LNCAP (cell line): ENCODE measurements at regions not wholly inside any gene's neighbourhood (a gene's known extent, or its start where the extent isn't known, plus 50 kb on each side); places are given as distances from the start of the nearest gene placed in this dataset.

ENCODE experiments used
- TF ChIP-seq, protein P1 (sequence below): fragments of 450-650 bp; IDR thresholded peaks from 2 replicates; pipeline ENCODE4 v1.5.1; 2017; ENCODE audit warnings: mild to moderate bottlenecking

GRCh38 chr14:56963381-56963780 lies 153.1 kb upstream of the OTX2 start:
- TF ChIP-seq, protein P1, sequence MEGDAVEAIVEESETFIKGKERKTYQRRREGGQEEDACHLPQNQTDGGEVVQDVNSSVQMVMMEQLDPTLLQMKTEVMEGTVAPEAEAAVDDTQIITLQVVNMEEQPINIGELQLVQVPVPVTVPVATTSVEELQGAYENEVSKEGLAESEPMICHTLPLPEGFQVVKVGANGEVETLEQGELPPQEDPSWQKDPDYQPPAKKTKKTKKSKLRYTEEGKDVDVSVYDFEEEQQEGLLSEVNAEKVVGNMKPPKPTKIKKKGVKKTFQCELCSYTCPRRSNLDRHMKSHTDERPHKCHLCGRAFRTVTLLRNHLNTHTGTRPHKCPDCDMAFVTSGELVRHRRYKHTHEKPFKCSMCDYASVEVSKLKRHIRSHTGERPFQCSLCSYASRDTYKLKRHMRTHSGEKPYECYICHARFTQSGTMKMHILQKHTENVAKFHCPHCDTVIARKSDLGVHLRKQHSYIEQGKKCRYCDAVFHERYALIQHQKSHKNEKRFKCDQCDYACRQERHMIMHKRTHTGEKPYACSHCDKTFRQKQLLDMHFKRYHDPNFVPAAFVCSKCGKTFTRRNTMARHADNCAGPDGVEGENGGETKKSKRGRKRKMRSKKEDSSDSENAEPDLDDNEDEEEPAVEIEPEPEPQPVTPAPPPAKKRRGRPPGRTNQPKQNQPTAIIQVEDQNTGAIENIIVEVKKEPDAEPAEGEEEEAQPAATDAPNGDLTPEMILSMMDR: no peak

DNA sequence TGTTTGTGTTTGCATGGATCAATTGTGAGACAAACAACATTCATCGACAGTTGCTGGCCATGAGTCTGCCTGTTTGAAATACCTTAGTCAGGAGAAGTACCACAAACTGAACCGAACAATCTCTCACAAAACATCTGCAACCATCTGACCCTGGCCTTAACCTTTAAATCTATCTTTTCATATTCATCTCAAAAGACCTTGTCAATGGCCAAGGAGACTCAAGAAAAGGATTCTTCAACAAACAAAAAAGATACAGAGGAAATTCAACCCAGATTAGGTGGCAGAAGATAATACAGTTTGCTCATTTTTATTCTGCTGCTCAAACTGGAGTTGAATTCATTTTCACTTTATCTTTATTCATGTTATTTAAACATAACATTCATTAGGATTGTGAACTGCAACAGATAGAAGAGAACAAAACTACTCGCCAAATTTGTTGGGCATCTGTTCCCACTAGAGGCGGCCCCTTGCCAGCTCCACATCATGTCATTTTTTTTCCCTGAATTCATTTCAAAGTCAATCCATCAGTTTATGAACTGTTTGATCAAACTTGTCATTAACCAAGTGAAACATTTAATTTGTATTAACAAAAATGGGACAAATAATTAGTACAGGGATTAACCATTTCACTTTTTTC lies 152.3 kb upstream of the OTX2 start:
- TF ChIP-seq, protein P1: no peak

DNA sequence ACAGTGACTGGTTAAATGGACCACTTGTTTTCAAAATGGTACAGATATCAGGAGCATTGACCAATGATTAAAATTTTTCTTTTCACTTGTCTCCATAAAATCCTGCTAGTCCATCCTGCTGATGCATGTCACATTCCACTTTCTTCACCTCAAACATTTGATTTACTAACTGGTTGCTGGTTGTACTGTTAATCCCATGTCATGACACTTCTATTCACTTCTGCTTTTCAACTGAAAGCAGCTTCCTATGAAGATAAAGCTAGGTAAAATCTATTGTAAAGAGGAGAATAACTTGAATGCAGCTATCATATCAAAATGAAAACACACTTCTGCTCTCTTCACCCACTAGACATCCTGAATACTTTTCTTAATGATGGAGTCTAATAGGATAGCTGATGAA lies 149.6 kb upstream of the OTX2 start:
- TF ChIP-seq, protein P1: no peak

- TF ChIP-seq, protein P1: no peak
Measured at GRCh38 chr14:56959121-56959520, 148.8 kb upstream of the OTX2 start.

DNA sequence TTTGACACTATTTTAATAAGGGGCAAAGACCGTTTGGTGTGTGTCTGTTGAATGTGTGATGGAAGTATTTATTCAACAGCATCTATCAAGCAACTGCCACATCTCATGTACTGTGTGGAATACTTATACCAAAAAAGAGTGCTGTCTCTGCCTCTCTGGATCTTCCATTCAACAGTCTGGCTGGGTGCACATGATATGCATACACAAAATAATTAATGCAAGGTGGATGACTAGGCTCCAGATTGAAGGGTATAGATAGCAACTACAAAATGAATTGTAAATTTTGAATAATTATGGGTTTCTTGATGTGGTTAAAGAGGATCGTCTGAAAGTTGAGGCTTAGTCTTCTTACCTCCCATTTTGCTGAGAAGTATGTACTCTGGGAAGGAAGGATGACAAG lies 145.9 kb upstream of the OTX2 start:
- TF ChIP-seq, protein P1: no peak

DNA sequence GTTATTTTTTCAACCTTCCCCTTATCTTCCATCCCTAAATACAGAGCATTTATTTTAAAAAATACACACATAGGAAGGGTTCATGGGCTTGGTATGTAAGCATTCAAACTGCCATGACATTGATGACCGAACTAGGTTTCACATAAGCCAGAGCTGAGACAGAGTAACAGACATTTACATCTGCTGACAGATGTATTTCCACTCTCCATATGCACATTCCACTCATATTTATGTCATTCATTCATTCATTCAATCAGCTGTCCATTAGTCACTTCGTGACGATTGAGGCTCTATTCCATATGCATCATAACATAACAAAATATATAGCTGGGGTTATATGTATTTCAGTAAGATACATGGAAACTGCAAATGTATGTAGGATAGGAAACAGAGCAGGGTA lies 145.5 kb upstream of the OTX2 start:
- TF ChIP-seq, protein P1: no peak

- TF ChIP-seq, protein P1: peak; percentile 39; the same call in 1 of the 2 replicates
Measured at GRCh38 chr14:56953884-56954283, 143.6 kb upstream of the OTX2 start.
